ENCODE measurements at regions not wholly inside any gene's neighbourhood (a gene's known extent, or its start where the extent isn't known, plus 50 kb on each side); places are given as distances from the start of the nearest gene placed in this dataset.

- ChIA-PET POLR2A (interaction anchor here (1.0 kb wide), 1 partner anchor 223 kb away, joined by 3 read pairs; no protein-coding TSS in a partner anchor), CTCF (ENCODE audit: unreplicated experiment) (no interaction called here)
- Histone ChIP-seq H4K20me1 (ENCODE audit: insufficient read depth, low read length) (no peaks in the 10 kb centered on the region), H3K79me2 (ENCODE audit: insufficient read depth, low read depth, low read length) (no peaks in the 10 kb centered on the region), H3K36me3 (ENCODE audit: insufficient read depth, low read length) (no peaks in the 10 kb centered on the region), H3K9me3 (ENCODE audit: low read length) (no peaks in the 10 kb centered on the region), H3K4me3 (ENCODE audit: low read depth, low read length, poor library complexity, severe bottlenecking) (no peak overlapping the region), H3K9me2 (ENCODE audit: insufficient read depth, low read length) (no peaks in the 10 kb centered on the region), H3K4me2 (ENCODE audit: low read length) (no peak overlapping the region), H2AFZ (ENCODE audit: low read length) (no peak overlapping the region), H3K27ac (ENCODE audit: low read depth, low read length, poor library complexity, severe bottlenecking) (no peak overlapping the region), H3K4me1 (ENCODE audit: insufficient read depth, low read length, poor library complexity, severe bottlenecking) (peaks cover 25% of the 10 kb centered on the region)
- intact Hi-C loops (cut with micrococcal nuclease; ENCODE audit: unreplicated experiment), result no loop called here
- no peak for DNase-seq (ENCODE audit: low spot score)
- TF ChIP-seq EZH2phosphoT487 (IDR thresholded peaks at IDR 0.05; ENCODE audit: borderline replicate concordance, low read depth, low read length) (no peak), CTCF (conservative IDR thresholded peaks at IDR 0.05; ENCODE audit: low read length) (no peak)
- BruUV-seq (replicated peaks), result no TSS peak
These were observed 97.5 kb downstream of the METRNL start for GRCh38 chr17:83176623-83177583.

GRCh38 chr17:83177611-83178532 is 98.5 kb downstream of the METRNL start:
- H3K79me2 ChIP-seq (ENCODE audit: insufficient read depth, low read depth, low read length), result no peaks in the 10 kb centered on the region
- peaks cover 25% of the 10 kb centered on the region for H3K4me1 ChIP-seq (ENCODE audit: insufficient read depth, low read length, poor library complexity, severe bottlenecking)
- H3K4me3 ChIP-seq (ENCODE audit: low read depth, low read length, poor library complexity, severe bottlenecking), result no peak overlapping the region
- no peaks in the 10 kb centered on the region for H3K36me3 ChIP-seq (ENCODE audit: insufficient read depth, low read length)
- BruUV-seq (replicated peaks), result no TSS peak
- CTCF ChIA-PET (ENCODE audit: unreplicated experiment), result no interaction called here
- TF ChIP-seq CTCF (conservative IDR thresholded peaks at IDR 0.05; ENCODE audit: low read length) (no peak), EZH2phosphoT487 (IDR thresholded peaks at IDR 0.05; ENCODE audit: borderline replicate concordance, low read depth, low read length) (no peak)
- intact Hi-C loops (cut with micrococcal nuclease; ENCODE audit: unreplicated experiment), result no loop called here
- H3K4me2 ChIP-seq (ENCODE audit: low read length), result no peak overlapping the region
- POLR2A ChIA-PET, result interaction anchor here (0.9 kb wide), 1 partner anchor 55 kb away, joined by 4 read pairs; no protein-coding TSS in a partner anchor
- H3K27ac ChIP-seq (ENCODE audit: low read depth, low read length, poor library complexity, severe bottlenecking), result no peak overlapping the region
- DNase-seq (ENCODE audit: low spot score), result no peak
- H3K9me2 ChIP-seq (ENCODE audit: insufficient read depth, low read length), result no peaks in the 10 kb centered on the region
- H4K20me1 ChIP-seq (ENCODE audit: insufficient read depth, low read length), result no peaks in the 10 kb centered on the region
- H2AFZ ChIP-seq (ENCODE audit: low read length), result no peak overlapping the region
- H3K9me3 ChIP-seq (ENCODE audit: low read length), result no peaks in the 10 kb centered on the region

All from OCI-LY7 (cell line).